ENCODE measurements at regions not wholly inside any gene's neighbourhood (a gene's known extent, or its start where the extent isn't known, plus 50 kb on each side); places are given as distances from the start of the nearest gene placed in this dataset.

GRCh38 chr21:36534656-36535055, 54.7 kb upstream of the CLDN14 start:
- TF ChIP-seq POLR2AphosphoS5 (IDR thresholded peaks at IDR 0.05) (no peak), CTCF (IDR thresholded peaks at IDR 0.05) (no peak), POLR2A (IDR thresholded peaks at IDR 0.05) (no peak)

Data from prostate gland (tissue), 2 donors.